ENCODE measurements at regions not wholly inside any gene's neighbourhood (a gene's known extent, or its start where the extent isn't known, plus 50 kb on each side); places are given as distances from the start of the nearest gene placed in this dataset.
A peak's percentile ranks its signal among the peaks of the same experiment; 100 is the strongest.

- Histone ChIP-seq H3K27ac (ENCODE audit: low read depth, low read length) (no peak overlapping the region), H3K4me1 (replicated peaks in 1 of 4; ENCODE audit: control insufficient read depth in 3 of 4, insufficient read depth in 4 of 4, low read length in 3 of 4) (peaks cover 0 to 4% (median 2%) of the 10 kb centered on the region in 4 experiments; a peak in 3 of 7 replicates), H4K91ac (replicated peaks; ENCODE audit: insufficient read length, low read length) (no peak overlapping the region), H3K79me1 (ENCODE audit: low read depth, low read length) (no peaks in the 10 kb centered on the region), H3K27me3 (replicated peaks in 1 of 4; ENCODE audit: control insufficient read depth in 3 of 4, extremely low read depth in 1 of 4, insufficient read depth in 3 of 4, low read length in 3 of 4) (no peaks in the 10 kb centered on the region), H4K20me1 (replicated peaks in 1 of 2; ENCODE audit: control insufficient read depth in 1 of 2, insufficient read depth in 2 of 2, low read length in 2 of 2) (no peaks in the 10 kb centered on the region), H2BK5ac (ENCODE audit: low read depth, low read length) (no peak overlapping the region), H3K4me2 (ENCODE audit: insufficient read depth in 1 of 2, low read depth in 2 of 2, low read length in 2 of 2) (no peak overlapping the region), H3K36me3 (ENCODE audit: control insufficient read depth in 2 of 4, insufficient read depth in 4 of 4, low read length in 3 of 4) (no peaks in the 10 kb centered on the region), H2AFZ (ENCODE audit: low read length) (no peak overlapping the region), H2BK15ac (ENCODE audit: low read length) (peak overlapping the region; percentile 6; the same call in 1 of the 2 replicates), H2AK5ac (ENCODE audit: low read depth, low read length) (no peak overlapping the region), H3K9ac (replicated peaks in 1 of 4; ENCODE audit: extremely low read depth in 1 of 4, low read depth in 3 of 4, low read length in 3 of 4) (no peak overlapping the region), H3K18ac (ENCODE audit: extremely low read depth, low read length) (no peak overlapping the region), H4K8ac (ENCODE audit: extremely low read depth, insufficient read depth, low read length) (no peak overlapping the region), H3K4me3 (ENCODE audit: extremely low read depth in 1 of 4, insufficient read depth in 2 of 4, low read depth in 3 of 4, low read length in 4 of 4) (no peak overlapping the region), H3K4ac (replicated peaks; ENCODE audit: insufficient read length, low read depth, low read length) (no peak overlapping the region), H3K23ac (ENCODE audit: insufficient read length) (no peak overlapping the region), H4K5ac (ENCODE audit: insufficient read length, low read depth, low read length) (no peak overlapping the region), H3K9me3 (ENCODE audit: insufficient read depth in 2 of 2, low read depth in 1 of 2, low read length in 1 of 2) (peaks cover 0 to 3% of the 10 kb centered on the region in 2 experiments; a peak in 1 of 4 replicates), H2BK20ac (ENCODE audit: low read length) (no peak overlapping the region), H3K23me2 (ENCODE audit: low read depth, low read length) (no peaks in the 10 kb centered on the region), H3K79me2 (ENCODE audit: control insufficient read depth in 1 of 2, insufficient read depth in 2 of 2, low read length in 2 of 2) (no peaks in the 10 kb centered on the region), H2BK12ac (ENCODE audit: low read depth, low read length) (no peak overlapping the region), H2BK120ac (replicated peaks; ENCODE audit: low read depth, low read length) (no peak overlapping the region), H3K14ac (ENCODE audit: insufficient read length) (no peak overlapping the region), H3K56ac (replicated peaks; ENCODE audit: insufficient read length, low read depth, low read length) (no peak overlapping the region)
- no peak for TF ChIP-seq ASH2L (IDR thresholded peaks at IDR 0.05; ENCODE audit: low read length)
- no peak for TF ChIP-seq SAP30 (IDR thresholded peaks at IDR 0.05; ENCODE audit: insufficient read depth, insufficient replicate concordance, low read length)
- no peak for TF ChIP-seq SP4 (IDR thresholded peaks at IDR 0.05; ENCODE audit: low read length)
- no peak for TF ChIP-seq ATF3 (IDR thresholded peaks at IDR 0.05; ENCODE audit: insufficient read depth, low read depth, low read length)
- no peak for TF ChIP-seq CHD1 (IDR thresholded peaks at IDR 0.05; ENCODE audit: low read depth, low read length)
- TF ChIP-seq POU5F1 (IDR thresholded peaks at IDR 0.05; ENCODE audit: low read depth, low read length) = no peak
- TF ChIP-seq BCL11A (IDR thresholded peaks at IDR 0.05; ENCODE audit: low read depth in 2 of 2, low read length in 2 of 2) = no peak
- TF ChIP-seq RNF2 (IDR thresholded peaks at IDR 0.05; ENCODE audit: borderline replicate concordance, low read depth, low read length, missing control alignments, poor library complexity, severe bottlenecking) = no peak
- no peak for TF ChIP-seq GTF2F1 (IDR thresholded peaks at IDR 0.05; ENCODE audit: borderline replicate concordance, low read depth, low read length)
- no peak for TF ChIP-seq RXRA (IDR thresholded peaks at IDR 0.05; ENCODE audit: insufficient read depth, low read depth, low read length)
- ChIA-PET POLR2A (ENCODE audit: partially characterized antibody) (no interaction called here), CTCF (ENCODE audit: partially characterized antibody) (no interaction called here)
- FAIRE-seq = no peak
- no peak for DNase-seq (ENCODE audit: low read depth in 1 of 2, low spot score in 2 of 2)
- 94% methylated on average over 5 of the region's 5 CpGs; no CpG with 5 or more reads in 1 of the 2 experiments for WGBS, 2 experiments (ENCODE audit: extremely low coverage in 1 of 2, insufficient coverage in 1 of 2, insufficient read length in 1 of 2, insufficient replicate concordance in 2 of 2, low coverage in 1 of 2, low lambda C conversion rate in 2 of 2, missing lambda C conversion rate in 1 of 2)
Observed at GRCh38 chr5:58393716-58394115, 66.2 kb downstream of the PLK2 start.

Measured in H1 (cell line).